WTC11 (cell line): ENCODE measurements at regions not wholly inside any gene's neighbourhood (a gene's known extent, or its start where the extent isn't known, plus 50 kb on each side); places are given as distances from the start of the nearest gene placed in this dataset.

Experiments
- ATAC-seq: fragments of 200-7000 bp; cut with Tn5 transposase; 2 replicates; pipeline ENCODE4 v1.10.0; 2021; ENCODE audit warnings: mild to moderate bottlenecking, moderate library complexity
- CTCF ChIA-PET: fragments of 300-600 bp; sonication (Branson Sonifier 250); formaldehyde crosslinking; loops from one replicate; lab custom pipeline; 2021; ENCODE audit warnings: antibody characterized with exemption; lab: Charles Lee
- POLR2A ChIA-PET: fragments of 350-600 bp; sonication (Branson Sonifier 250); formaldehyde crosslinking; loops from one replicate; lab custom pipeline; 2021; ENCODE audit warnings: antibody characterized with exemption; lab: Charles Lee
- DNase-seq: peaks from one replicate; pipeline ENCODE4 v3.0.0; 2021; ENCODE audit warnings: low spot score
- H3K27ac Mint-ChIP-seq: 2 replicates; pipeline ENCODE4 v1.8.0; 2021; ENCODE audit warnings: mixed read lengths
- H3K27me3 Mint-ChIP-seq: 2 replicates; pipeline ENCODE4 v1.8.0; 2021; ENCODE audit warnings: low read depth, mild to moderate bottlenecking, moderate library complexity, mixed read lengths
- H3K36me3 Mint-ChIP-seq: 2 replicates; pipeline ENCODE4 v1.8.0; 2021; ENCODE audit warnings: mixed read lengths
- H3K4me1 Mint-ChIP-seq: 2 replicates; pipeline ENCODE4 v1.8.0; 2022; ENCODE audit warnings: mixed read lengths
- H3K4me3 Mint-ChIP-seq: 2 replicates; pipeline ENCODE4 v1.8.0; 2021; ENCODE audit warnings: mild to moderate bottlenecking, moderate library complexity, mixed read lengths
- H3K9me3 Mint-ChIP-seq: 2 replicates; pipeline ENCODE4 v1.8.0; 2021; ENCODE audit warnings: mixed read lengths
- ATF1 ChIP-seq: sonication (generic); formaldehyde crosslinking; IDR thresholded peaks from 2 replicates; pipeline ENCODE4 v1.8.1; 2023; ENCODE audit warnings: mild to moderate bottlenecking, moderate library complexity, missing genetic modification reagents
- ESRRA ChIP-seq: sonication (generic); formaldehyde crosslinking; IDR thresholded peaks from 2 replicates; pipeline ENCODE4 v1.8.1; 2022; ENCODE audit warnings: mild to moderate bottlenecking, missing genetic modification reagents, borderline replicate concordance
- NFATC4 ChIP-seq: fragments of 250-450 bp; sonication (Bioruptor Pico); IDR thresholded peaks from 2 replicates; pipeline ENCODE4 v1.9.0; 2021; ENCODE audit warnings: mild to moderate bottlenecking
- ZBTB21 ChIP-seq: sonication (generic); formaldehyde crosslinking; IDR thresholded peaks from 2 replicates; pipeline ENCODE4 v1.8.1; 2023; ENCODE audit warnings: mild to moderate bottlenecking, missing genetic modification reagents, borderline replicate concordance
- ZNF232 ChIP-seq: sonication (generic); formaldehyde crosslinking; IDR thresholded peaks from 2 replicates; pipeline ENCODE4 v1.8.0; 2022; ENCODE audit warnings: mild to moderate bottlenecking, missing genetic modification reagents
- ZNF317 ChIP-seq: sonication (generic); formaldehyde crosslinking; IDR thresholded peaks from 2 replicates; pipeline ENCODE4 v1.8.1; 2023; ENCODE audit warnings: low read depth, mild to moderate bottlenecking, moderate library complexity, missing genetic modification reagents, borderline replicate concordance
- ZNF396 ChIP-seq: fragments of 250-450 bp; sonication (Bioruptor Pico); IDR thresholded peaks from 2 replicates; pipeline ENCODE4 v1.8.0; 2021; ENCODE audit warnings: mild to moderate bottlenecking, moderate library complexity, borderline replicate concordance
- TF ChIP-seq, protein P1 (sequence below): sonication (generic); formaldehyde crosslinking; IDR thresholded peaks from 2 replicates; pipeline ENCODE4 v1.8.0; 2022; ENCODE audit warnings: missing genetic modification reagents
- TF ChIP-seq, protein P2 (sequence below): sonication (generic); formaldehyde crosslinking; IDR thresholded peaks from 2 replicates; pipeline ENCODE4 v1.8.1; 2022; ENCODE audit warnings: low read depth, mild to moderate bottlenecking, moderate library complexity, missing genetic modification reagents, borderline replicate concordance
- TF ChIP-seq, protein P3 (sequence below): fragments of 250-450 bp; sonication (Bioruptor Pico); conservative IDR thresholded peaks from 2 replicates; pipeline ENCODE4 v1.9.0; 2021; ENCODE audit warnings: mild to moderate bottlenecking
- TF ChIP-seq, protein P4 (sequence below): sonication (generic); formaldehyde crosslinking; IDR thresholded peaks from 2 replicates; pipeline ENCODE4 v1.8.1; 2023; ENCODE audit warnings: mild to moderate bottlenecking, missing genetic modification reagents, moderate library complexity
- TF ChIP-seq, protein P5 (sequence below): fragments of 250-450 bp; sonication (Bioruptor Pico); IDR thresholded peaks from 2 replicates; pipeline ENCODE4 v1.9.0; 2021; ENCODE audit warnings: mild to moderate bottlenecking
- TF ChIP-seq, protein P6 (sequence below): fragments of 200-600 bp; IDR thresholded peaks from 2 replicates; pipeline ENCODE4 v1.8.0; 2022; ENCODE audit warnings: antibody characterized with exemption

DNA sequence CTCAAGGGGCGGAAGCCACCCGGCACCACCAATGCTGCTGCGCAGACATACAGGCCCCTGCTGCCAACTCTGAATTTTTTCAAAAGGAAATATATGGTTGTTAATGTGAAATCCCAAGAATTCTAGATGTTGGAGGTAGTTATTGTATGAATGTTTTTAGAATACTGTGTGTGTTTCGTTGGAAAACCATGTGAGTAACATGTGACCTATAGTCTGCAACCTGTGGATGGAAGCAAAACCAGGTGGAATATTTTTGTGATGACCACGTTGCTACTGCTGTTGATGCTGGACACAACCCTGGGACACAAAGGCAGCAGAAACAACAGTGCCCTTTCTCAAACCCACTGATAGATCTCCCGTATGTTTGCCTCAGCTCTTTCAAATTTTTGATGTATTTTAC is 376.3 kb upstream of the SALL1 start:
- CTCF ChIA-PET, result no interaction called here
- H3K36me3 Mint-ChIP-seq, result peaks cover 4% of the 10 kb centered on the region
- no peak overlapping the region for H3K27ac Mint-ChIP-seq
- H3K9me3 Mint-ChIP-seq, result peaks cover 5% of the 10 kb centered on the region
- H3K27me3 Mint-ChIP-seq, result no peaks in the 10 kb centered on the region; the same call in 1 of the 2 replicates
- no peak for DNase-seq
- ATAC-seq, result no peak
- peaks cover 25% of the 10 kb centered on the region for H3K4me1 Mint-ChIP-seq
- POLR2A ChIA-PET, result no interaction called here
- no peak for TF ChIP-seq ATF1 (CRISPR knock-in tag)
- TF ChIP-seq, protein P1, sequence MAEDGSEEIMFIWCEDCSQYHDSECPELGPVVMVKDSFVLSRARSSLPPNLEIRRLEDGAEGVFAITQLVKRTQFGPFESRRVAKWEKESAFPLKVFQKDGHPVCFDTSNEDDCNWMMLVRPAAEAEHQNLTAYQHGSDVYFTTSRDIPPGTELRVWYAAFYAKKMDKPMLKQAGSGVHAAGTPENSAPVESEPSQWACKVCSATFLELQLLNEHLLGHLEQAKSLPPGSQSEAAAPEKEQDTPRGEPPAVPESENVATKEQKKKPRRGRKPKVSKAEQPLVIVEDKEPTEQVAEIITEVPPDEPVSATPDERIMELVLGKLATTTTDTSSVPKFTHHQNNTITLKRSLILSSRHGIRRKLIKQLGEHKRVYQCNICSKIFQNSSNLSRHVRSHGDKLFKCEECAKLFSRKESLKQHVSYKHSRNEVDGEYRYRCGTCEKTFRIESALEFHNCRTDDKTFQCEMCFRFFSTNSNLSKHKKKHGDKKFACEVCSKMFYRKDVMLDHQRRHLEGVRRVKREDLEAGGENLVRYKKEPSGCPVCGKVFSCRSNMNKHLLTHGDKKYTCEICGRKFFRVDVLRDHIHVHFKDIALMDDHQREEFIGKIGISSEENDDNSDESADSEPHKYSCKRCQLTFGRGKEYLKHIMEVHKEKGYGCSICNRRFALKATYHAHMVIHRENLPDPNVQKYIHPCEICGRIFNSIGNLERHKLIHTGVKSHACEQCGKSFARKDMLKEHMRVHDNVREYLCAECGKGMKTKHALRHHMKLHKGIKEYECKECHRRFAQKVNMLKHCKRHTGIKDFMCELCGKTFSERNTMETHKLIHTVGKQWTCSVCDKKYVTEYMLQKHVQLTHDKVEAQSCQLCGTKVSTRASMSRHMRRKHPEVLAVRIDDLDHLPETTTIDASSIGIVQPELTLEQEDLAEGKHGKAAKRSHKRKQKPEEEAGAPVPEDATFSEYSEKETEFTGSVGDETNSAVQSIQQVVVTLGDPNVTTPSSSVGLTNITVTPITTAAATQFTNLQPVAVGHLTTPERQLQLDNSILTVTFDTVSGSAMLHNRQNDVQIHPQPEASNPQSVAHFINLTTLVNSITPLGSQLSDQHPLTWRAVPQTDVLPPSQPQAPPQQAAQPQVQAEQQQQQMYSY (CRISPR knock-in tag), result no peak
- no peak for TF ChIP-seq ESRRA (CRISPR knock-in tag)
- TF ChIP-seq, protein P2, sequence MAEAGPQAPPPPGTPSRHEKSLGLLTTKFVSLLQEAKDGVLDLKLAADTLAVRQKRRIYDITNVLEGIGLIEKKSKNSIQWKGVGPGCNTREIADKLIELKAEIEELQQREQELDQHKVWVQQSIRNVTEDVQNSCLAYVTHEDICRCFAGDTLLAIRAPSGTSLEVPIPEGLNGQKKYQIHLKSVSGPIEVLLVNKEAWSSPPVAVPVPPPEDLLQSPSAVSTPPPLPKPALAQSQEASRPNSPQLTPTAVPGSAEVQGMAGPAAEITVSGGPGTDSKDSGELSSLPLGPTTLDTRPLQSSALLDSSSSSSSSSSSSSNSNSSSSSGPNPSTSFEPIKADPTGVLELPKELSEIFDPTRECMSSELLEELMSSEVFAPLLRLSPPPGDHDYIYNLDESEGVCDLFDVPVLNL (CRISPR knock-in tag), result no peak
- TF ChIP-seq ZNF317, result no peak
- no peak for TF ChIP-seq ZNF396 (CRISPR knock-in tag)
- no peak overlapping the region for H3K4me3 Mint-ChIP-seq

DNA sequence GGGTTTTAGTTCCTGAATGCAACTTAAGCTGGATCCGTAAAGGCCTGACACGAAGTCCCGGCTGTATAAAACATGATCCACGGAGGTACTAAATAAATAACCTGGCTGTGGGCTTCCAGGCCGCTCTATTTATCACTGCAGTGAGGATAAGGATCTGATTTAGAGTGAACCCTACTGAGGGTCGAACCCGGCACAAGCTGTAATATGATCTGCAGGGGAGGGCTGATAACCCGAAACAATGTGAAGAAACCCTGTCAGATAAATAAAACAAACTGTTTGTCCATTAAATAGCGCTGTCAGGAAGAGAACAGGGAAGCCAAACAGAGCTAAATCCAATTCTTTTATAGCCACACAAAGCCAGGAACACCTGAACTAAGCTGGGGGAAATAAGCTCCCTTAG is 375.6 kb upstream of the SALL1 start:
- ChIA-PET POLR2A (no interaction called here), CTCF (interaction anchor here (0.5 kb wide), 1 partner anchor 156 kb away, joined by 3 read pairs; no protein-coding TSS in a partner anchor)
- ATAC-seq (0 out of 2 replicates have a peak, but pooled peaks have one; percentile 43), DNase-seq (no peak)
- Mint-ChIP-seq H3K4me3 (no peak overlapping the region), H3K36me3 (peaks cover 12% of the 10 kb centered on the region), H3K27ac (0 out of 2 replicates have a peak overlapping the region, but pooled peaks have one; percentile 21), H3K9me3 (peaks cover 12% of the 10 kb centered on the region), H3K4me1 (peaks cover 24% of the 10 kb centered on the region), H3K27me3 (no peaks in the 10 kb centered on the region; the same call in 1 of the 2 replicates)
- TF ChIP-seq, protein P3, sequence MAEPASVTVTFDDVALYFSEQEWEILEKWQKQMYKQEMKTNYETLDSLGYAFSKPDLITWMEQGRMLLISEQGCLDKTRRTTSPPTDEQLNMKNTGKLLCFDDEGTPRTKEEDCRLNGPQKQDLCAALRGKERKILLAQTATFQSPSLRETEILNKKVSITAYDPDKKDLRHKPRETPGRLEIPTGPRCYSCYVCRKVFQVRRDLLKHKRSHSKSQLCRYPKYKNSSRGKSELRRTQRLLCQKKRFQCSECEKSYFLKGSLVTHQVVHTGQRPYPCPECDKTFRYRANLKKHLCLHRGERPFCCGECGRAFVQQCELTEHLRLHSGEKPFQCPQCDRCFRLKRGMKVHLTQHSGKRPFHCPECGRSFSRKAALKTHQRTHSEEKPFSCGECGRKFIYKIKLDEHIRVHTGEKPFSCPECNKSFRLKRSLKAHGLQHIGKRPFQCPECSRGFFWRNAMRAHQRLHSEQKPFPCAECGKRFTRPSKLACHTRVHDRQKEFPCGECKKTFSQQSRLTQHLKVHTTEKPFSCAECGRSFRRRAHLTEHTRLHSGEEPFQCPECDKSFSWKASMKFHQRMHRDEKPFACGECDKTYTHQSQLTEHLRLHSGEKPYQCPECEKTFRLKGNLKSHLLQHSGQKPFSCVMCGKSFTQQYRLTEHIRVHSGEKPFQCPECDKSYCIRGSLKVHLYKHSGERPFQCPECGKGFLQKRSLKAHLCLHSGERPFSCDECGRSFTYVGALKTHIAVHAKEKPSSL (CRISPR knock-in tag), result no peak
- TF ChIP-seq, protein P4, sequence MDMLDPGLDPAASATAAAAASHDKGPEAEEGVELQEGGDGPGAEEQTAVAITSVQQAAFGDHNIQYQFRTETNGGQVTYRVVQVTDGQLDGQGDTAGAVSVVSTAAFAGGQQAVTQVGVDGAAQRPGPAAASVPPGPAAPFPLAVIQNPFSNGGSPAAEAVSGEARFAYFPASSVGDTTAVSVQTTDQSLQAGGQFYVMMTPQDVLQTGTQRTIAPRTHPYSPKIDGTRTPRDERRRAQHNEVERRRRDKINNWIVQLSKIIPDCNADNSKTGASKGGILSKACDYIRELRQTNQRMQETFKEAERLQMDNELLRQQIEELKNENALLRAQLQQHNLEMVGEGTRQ, result no peak
- TF ChIP-seq, protein P5, sequence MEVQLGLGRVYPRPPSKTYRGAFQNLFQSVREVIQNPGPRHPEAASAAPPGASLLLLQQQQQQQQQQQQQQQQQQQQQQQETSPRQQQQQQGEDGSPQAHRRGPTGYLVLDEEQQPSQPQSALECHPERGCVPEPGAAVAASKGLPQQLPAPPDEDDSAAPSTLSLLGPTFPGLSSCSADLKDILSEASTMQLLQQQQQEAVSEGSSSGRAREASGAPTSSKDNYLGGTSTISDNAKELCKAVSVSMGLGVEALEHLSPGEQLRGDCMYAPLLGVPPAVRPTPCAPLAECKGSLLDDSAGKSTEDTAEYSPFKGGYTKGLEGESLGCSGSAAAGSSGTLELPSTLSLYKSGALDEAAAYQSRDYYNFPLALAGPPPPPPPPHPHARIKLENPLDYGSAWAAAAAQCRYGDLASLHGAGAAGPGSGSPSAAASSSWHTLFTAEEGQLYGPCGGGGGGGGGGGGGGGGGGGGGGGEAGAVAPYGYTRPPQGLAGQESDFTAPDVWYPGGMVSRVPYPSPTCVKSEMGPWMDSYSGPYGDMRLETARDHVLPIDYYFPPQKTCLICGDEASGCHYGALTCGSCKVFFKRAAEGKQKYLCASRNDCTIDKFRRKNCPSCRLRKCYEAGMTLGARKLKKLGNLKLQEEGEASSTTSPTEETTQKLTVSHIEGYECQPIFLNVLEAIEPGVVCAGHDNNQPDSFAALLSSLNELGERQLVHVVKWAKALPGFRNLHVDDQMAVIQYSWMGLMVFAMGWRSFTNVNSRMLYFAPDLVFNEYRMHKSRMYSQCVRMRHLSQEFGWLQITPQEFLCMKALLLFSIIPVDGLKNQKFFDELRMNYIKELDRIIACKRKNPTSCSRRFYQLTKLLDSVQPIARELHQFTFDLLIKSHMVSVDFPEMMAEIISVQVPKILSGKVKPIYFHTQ (CRISPR knock-in tag), result no peak
- TF ChIP-seq ZNF232 (CRISPR knock-in tag), result no peak
- no peak for TF ChIP-seq NFATC4
- TF ChIP-seq, protein P6, sequence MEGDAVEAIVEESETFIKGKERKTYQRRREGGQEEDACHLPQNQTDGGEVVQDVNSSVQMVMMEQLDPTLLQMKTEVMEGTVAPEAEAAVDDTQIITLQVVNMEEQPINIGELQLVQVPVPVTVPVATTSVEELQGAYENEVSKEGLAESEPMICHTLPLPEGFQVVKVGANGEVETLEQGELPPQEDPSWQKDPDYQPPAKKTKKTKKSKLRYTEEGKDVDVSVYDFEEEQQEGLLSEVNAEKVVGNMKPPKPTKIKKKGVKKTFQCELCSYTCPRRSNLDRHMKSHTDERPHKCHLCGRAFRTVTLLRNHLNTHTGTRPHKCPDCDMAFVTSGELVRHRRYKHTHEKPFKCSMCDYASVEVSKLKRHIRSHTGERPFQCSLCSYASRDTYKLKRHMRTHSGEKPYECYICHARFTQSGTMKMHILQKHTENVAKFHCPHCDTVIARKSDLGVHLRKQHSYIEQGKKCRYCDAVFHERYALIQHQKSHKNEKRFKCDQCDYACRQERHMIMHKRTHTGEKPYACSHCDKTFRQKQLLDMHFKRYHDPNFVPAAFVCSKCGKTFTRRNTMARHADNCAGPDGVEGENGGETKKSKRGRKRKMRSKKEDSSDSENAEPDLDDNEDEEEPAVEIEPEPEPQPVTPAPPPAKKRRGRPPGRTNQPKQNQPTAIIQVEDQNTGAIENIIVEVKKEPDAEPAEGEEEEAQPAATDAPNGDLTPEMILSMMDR, result no peak
- TF ChIP-seq ZBTB21, result no peak
